Esophagus squamous epithelium (tissue), 5 donors: ENCODE measurements at regions not wholly inside any gene's neighbourhood (a gene's known extent, or its start where the extent isn't known, plus 50 kb on each side); places are given as distances from the start of the nearest gene placed in this dataset.

ENCODE experiments used
- DNase-seq: peaks from one replicate; lab custom pipeline; 2025; lab: John Stamatoyannopoulos, UW
- H3K27ac ChIP-seq, 4 donors: fragments of 200-600 bp; sonication (generic); one replicate each; pipeline ENCODE4 v1.5.1; 2016 to 2019; ENCODE audit warnings: mild to moderate bottlenecking in 1 of 4
- H3K27me3 ChIP-seq, 4 donors: fragments of 200-600 bp; sonication (generic); 1 replicate in 3 of 4; 2 replicates in 1 of 4; pipeline versions ENCODE4 v1.5.1 to v1.6.0; 2017 to 2021; ENCODE audit warnings: antibody characterized with exemption in 1 of 4
- H3K36me3 ChIP-seq, 3 donors: fragments of 200-600 bp; sonication (generic); one replicate each; pipeline ENCODE4 v1.5.1; 2016 to 2019
- H3K4me1 ChIP-seq, 3 donors: fragments of 200-600 bp; sonication (generic); one replicate each; pipeline ENCODE4 v1.5.1; 2017 to 2019
- H3K4me3 ChIP-seq, 4 donors: fragments of 200-600 bp; sonication (generic); 1 replicate in 3 of 4; 2 replicates in 1 of 4; pipeline ENCODE4 v1.5.1; 2016 to 2019; ENCODE audit warnings: mild to moderate bottlenecking in 2 of 4, moderate library complexity in 1 of 4
- H3K9me3 ChIP-seq, 3 donors: fragments of 200-600 bp; sonication (generic); one replicate each; pipeline ENCODE4 v1.5.1; 2016 to 2019
- CTCF ChIP-seq, 6 experiments: fragments of 450-650 bp in 4 of 6; fragments of 200-600 bp in 2 of 6; sonication (generic) in 2 of 6; IDR thresholded peaks; one replicate each; pipeline ENCODE4 v1.5.1; 2016 to 2019; ENCODE audit warnings: antibody characterized with exemption in 6 of 6, mild to moderate bottlenecking in 4 of 6, moderate library complexity in 4 of 6
- POLR2A ChIP-seq, 4 donors: fragments of 450-650 bp; IDR thresholded peaks; one replicate each; pipeline ENCODE4 v1.6.1; 2017; ENCODE audit warnings: antibody characterized with exemption in 4 of 4, mild to moderate bottlenecking in 4 of 4, moderate library complexity in 3 of 4
- WGBS, 2 donors: methylation state at CpG; one replicate each; pipeline ENCODE4 v1.1.5; 2018; 5-methylcytosine and 5-hydroxymethylcytosine counted together
- intact Hi-C: fragments of 100-400 bp; cut with DNase I; formaldehyde crosslinking; loops from one replicate; pipeline ENCODE4 v1.15.0; 2022
- donor health status: DM: yes; HTN: yes; CAD: no.

GRCh38 chr11:109696191-109696897, 274.4 kb downstream of the C11orf87 start:
- no peak for DNase-seq

GRCh38 chr11:109697140-109697843, 275.3 kb downstream of the C11orf87 start:
- DNase-seq = no peak
- Histone ChIP-seq H3K36me3 (no peaks in the 10 kb centered on the region), H3K9me3 (peaks cover 0 to 42% (median 22%) of the 10 kb centered on the region in 3 donors), H3K27ac (peak overlapping the region in 2 of 4 donors; percentile 12 to 42), H3K4me1 (no peaks in the 10 kb centered on the region), H3K4me3 (no peak overlapping the region), H3K27me3 (no peaks in the 10 kb centered on the region)
- TF ChIP-seq POLR2A (IDR thresholded peaks at IDR 0.05) (no peak), CTCF (IDR thresholded peaks at IDR 0.05) (peak in 5 of 6 experiments; percentile 32 to 81 (median 39))
- 48 to 56% methylated on average over 3 of the region's 4 CpGs for WGBS, 2 donors
- intact Hi-C loops = no loop called here

More at GRCh38 chr11:109696191-109696897, 274.4 kb downstream of the C11orf87 start:
- Histone ChIP-seq H3K4me1 (no peaks in the 10 kb centered on the region), H3K36me3 (no peaks in the 10 kb centered on the region), H3K27ac (peak overlapping the region in 3 of 4 donors; percentile 11 to 54 (median 42)), H3K27me3 (no peaks in the 10 kb centered on the region), H3K4me3 (no peak overlapping the region), H3K9me3 (peaks cover 0 to 42% (median 22%) of the 10 kb centered on the region in 3 donors)
- TF ChIP-seq CTCF (IDR thresholded peaks at IDR 0.05) (no peak), POLR2A (IDR thresholded peaks at IDR 0.05) (no peak)
- intact Hi-C loops = no loop called here
- WGBS, 2 donors = 34 to 68% methylated on average over 2 to 3 of the region's 3 CpGs

- Histone ChIP-seq H3K4me3 (no peak overlapping the region), H3K9me3 (peaks cover 0 to 39% (median 22%) of the 10 kb centered on the region in 3 donors), H3K27ac (no peak overlapping the region), H3K27me3 (no peaks in the 10 kb centered on the region), H3K4me1 (no peaks in the 10 kb centered on the region), H3K36me3 (no peaks in the 10 kb centered on the region)
- TF ChIP-seq CTCF (IDR thresholded peaks at IDR 0.05) = no peak
- TF ChIP-seq POLR2A (IDR thresholded peaks at IDR 0.05) = no peak
- intact Hi-C loops = no loop called here
- DNase-seq = no peak
Measured at GRCh38 chr11:109698237-109698636, 276.2 kb downstream of the C11orf87 start.

GRCh38 chr11:109704432-109704831, 282.4 kb downstream of the C11orf87 start:
- TF ChIP-seq CTCF (IDR thresholded peaks at IDR 0.05) = no peak
- no peak for TF ChIP-seq POLR2A (IDR thresholded peaks at IDR 0.05)
- Histone ChIP-seq H3K36me3 (no peaks in the 10 kb centered on the region), H3K4me3 (no peak overlapping the region), H3K27me3 (no peaks in the 10 kb centered on the region), H3K9me3 (no peaks in the 10 kb centered on the region), H3K4me1 (no peaks in the 10 kb centered on the region), H3K27ac (no peak overlapping the region)
- no peak for DNase-seq
- intact Hi-C loops = no loop called here
- WGBS, 2 donors = 65 to 70% methylated on average over 4 of the region's 4 CpGs

GRCh38 chr11:109706945-109707344, 285.0 kb downstream of the C11orf87 start:
- Histone ChIP-seq H3K4me3 (no peak overlapping the region), H3K27me3 (no peaks in the 10 kb centered on the region), H3K27ac (no peak overlapping the region), H3K36me3 (no peaks in the 10 kb centered on the region), H3K4me1 (no peaks in the 10 kb centered on the region), H3K9me3 (no peaks in the 10 kb centered on the region)
- TF ChIP-seq POLR2A (IDR thresholded peaks at IDR 0.05) (no peak), CTCF (IDR thresholded peaks at IDR 0.05) (no peak)
- intact Hi-C loops = no loop called here
- 86 to 92% methylated on average over 1 of the region's 1 CpG for WGBS, 2 donors
- DNase-seq = no peak
